ENCODE measurements at regions not wholly inside any gene's neighbourhood (a gene's known extent, or its start where the extent isn't known, plus 50 kb on each side); places are given as distances from the start of the nearest gene placed in this dataset.
"Not testable (repeated sequence)": the region's sequence is repeated elsewhere in the genome, so short reads cannot be mapped to it uniquely, and the experiment has no call there.

DNA sequence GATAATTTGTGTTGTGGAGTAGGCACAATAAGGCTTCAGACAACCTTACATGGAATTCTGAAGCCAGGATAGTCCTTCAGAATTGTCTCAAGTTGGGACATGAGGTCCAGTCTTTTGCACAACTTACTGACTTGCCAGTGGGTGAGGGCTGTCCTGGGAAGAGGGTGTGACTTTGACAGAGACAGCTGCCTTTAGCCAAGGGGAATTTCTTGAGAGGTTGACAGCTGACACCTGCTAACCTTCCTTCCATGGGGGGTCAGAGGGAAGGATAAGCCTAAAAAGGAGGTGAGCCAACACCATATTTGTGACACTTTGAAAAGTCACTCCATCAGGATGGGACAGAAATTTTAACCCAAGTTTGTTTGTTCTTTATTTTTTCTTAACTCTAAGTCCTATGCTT lies 907.8 kb upstream of the CRIM1 start:
- no peak for DNase-seq (ENCODE audit: low spot score)

- DNase-seq (ENCODE audit: low spot score), result no peak
Observed at GRCh38 chr2:35447215-35447614, 908.4 kb upstream of the CRIM1 start.

DNA sequence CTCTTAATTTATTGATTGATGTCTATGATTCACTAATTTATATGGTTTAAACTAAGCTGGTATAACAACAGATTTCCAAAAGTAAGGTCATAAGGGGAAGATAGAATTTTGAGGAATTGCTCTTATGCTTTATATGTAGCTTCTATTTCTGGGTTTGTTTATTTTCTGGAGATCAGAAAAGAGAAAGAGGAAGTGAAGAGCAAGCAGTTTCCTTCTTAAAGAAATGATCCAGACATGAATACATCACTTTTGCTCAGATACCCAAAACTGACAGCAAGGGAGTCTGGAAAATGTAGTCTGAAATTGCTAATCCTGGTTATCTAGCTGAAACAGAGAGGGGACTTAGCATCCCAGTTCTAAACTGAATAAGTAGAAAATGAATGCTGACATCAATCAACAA lies 912.5 kb upstream of the CRIM1 start:
- DNase-seq (ENCODE audit: low spot score), result no peak

DNA sequence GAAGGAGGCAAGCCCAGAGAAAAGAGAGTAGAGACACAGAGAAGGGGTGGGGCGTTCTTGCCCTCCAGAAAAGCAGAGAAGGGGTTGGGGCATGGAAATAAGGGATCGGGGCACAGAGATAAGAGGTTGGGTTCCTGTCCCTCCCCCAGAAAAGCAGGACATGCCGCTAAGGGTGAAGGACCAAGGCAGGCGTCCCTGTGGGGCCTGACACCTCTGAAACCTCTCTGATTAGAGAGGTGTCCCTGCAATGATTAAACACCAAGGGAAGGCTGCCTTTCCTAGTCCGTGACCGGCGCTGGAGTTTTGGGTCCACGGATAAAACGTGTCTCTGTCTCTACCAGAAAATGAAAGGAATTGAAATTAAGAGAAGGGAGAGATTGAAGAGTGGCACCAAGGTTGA lies 914.0 kb upstream of the CRIM1 start:
- DNase-seq (ENCODE audit: low spot score), result not testable (repeated sequence)

DNA sequence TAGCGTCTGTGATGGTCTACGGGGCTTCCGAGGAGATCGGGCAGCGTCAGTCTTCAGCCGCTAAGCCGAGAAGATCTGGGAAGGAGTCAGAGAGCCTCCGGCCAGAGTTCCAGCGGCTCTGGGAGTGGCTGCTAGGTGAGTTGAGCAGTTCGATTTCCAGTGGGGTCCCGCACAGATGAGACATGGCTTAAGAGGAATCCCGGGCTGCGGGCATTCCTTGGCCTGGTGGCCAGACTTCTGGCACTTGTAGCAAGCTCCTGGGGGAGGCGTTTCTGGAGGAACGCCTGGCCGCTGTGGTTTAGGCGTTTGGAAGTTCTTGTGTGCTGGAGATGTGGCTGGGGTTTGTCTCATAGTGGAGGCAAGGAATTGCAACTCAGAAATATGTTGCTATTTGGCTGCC lies 915.3 kb upstream of the CRIM1 start:
- not testable (repeated sequence) for DNase-seq (ENCODE audit: low spot score)

DNA sequence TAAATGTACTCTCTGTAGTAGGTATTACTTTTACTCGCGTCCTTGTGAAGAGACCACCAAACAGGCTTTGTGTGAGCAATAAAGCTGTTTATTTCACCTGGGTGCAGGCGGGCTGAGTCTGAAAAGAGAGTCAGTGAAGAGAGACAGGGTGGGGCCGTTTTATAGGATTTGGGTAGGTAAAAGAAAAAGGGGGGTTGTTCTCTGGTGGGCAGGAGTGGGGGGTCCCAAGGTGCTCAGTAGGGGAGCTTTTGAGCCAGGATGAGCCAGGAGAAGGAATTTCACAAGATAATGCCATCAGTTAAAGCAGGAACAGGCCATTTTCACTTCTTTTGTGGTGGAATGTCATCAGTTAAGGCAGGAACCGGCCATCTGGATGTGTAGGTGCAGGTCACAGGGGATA lies 918.7 kb upstream of the CRIM1 start:
- DNase-seq (ENCODE audit: low spot score), result not testable (repeated sequence)

DNA sequence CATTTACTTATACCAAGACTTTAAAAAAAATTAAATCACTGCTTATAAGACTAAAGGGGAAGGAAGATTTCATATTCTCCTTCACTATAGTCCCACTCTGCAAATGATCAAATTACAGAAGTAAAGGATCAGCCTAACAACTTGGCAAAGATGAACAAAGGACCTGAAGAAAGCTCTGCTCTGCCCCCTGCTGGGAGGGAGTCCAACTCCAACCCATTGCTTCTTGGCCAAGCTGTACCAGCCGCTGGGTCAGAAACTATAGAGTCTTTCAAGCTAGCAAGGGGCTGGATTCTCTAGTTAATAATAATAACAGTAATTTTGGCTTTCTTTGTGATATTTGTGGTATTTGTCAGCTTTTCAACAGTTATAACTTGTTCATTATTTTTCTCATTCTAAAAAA lies 927.0 kb upstream of the CRIM1 start:
- peak; percentile 45 for DNase-seq (ENCODE audit: low spot score)

- no peak for DNase-seq (ENCODE audit: low spot score)
Observed at GRCh38 chr2:35421485-35421884, 934.1 kb upstream of the CRIM1 start.

- DNase-seq (ENCODE audit: low spot score), result no peak
Observed at GRCh38 chr2:35417293-35417692, 938.3 kb upstream of the CRIM1 start.

- DNase-seq (ENCODE audit: low spot score), result no peak
Observed at GRCh38 chr2:35416391-35417140, 939.0 kb upstream of the CRIM1 start.

DNA sequence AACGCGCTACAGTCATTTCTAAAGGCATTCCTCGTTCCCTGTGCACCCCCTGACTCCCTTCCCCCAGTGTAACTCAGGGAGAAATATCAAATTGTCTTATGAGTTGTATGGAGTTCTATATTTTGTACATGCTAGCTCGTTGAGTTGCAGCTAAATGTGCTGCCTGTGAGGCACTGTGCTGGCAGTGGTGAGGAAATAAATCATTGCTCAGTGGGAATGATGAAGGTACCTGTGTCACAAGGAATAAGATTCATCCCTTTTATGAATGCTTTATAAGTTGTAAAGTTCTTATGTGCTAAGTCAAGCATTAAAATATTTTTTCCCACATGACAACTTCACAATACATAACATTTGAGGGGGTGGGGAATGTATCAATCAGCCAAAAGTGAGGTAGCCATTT lies 939.6 kb upstream of the CRIM1 start:
- DNase-seq (ENCODE audit: low spot score), result no peak

- DNase-seq (ENCODE audit: low spot score), result no peak
Observed at GRCh38 chr2:35415282-35415681, 940.3 kb upstream of the CRIM1 start.

- DNase-seq (ENCODE audit: low spot score), result peak; percentile 56
Observed at GRCh38 chr2:35410431-35411061, 945.0 kb upstream of the CRIM1 start.

- no peak for DNase-seq (ENCODE audit: low spot score)
Observed at GRCh38 chr2:35409762-35410161, 945.8 kb upstream of the CRIM1 start.

GRCh38 chr2:35408320-35408719 lies 947.3 kb upstream of the CRIM1 start:
- DNase-seq (ENCODE audit: low spot score), result no peak

GRCh38 chr2:35391736-35392442 lies 963.7 kb upstream of the CRIM1 start:
- no peak for DNase-seq (ENCODE audit: low spot score)

DNA sequence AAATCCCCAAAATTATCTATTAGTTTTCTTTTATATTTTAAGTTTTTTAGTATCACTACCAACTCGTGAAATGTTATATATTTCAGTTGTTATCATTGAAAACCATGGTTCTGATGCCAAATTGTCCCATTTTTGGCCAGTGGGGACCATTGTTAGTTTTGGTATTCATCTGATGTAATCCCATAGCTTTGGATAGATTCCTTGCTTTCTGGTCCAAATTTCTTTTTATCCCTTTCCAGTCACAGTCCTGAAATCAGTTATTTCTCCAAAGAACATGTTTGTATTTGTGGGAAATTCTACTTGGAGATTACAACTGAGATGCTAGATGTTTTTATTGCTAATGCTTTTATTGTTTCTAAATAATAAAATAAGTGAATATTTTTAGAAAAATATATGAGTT lies 976.8 kb upstream of the CRIM1 start:
- no peak for DNase-seq (ENCODE audit: low spot score)

GRCh38 chr2:35374845-35375244 lies 980.7 kb upstream of the CRIM1 start:
- DNase-seq (ENCODE audit: low spot score), result no peak

GRCh38 chr2:35365859-35366258 lies 989.7 kb upstream of the CRIM1 start:
- peak; percentile 10 for DNase-seq (ENCODE audit: low spot score)

DNA sequence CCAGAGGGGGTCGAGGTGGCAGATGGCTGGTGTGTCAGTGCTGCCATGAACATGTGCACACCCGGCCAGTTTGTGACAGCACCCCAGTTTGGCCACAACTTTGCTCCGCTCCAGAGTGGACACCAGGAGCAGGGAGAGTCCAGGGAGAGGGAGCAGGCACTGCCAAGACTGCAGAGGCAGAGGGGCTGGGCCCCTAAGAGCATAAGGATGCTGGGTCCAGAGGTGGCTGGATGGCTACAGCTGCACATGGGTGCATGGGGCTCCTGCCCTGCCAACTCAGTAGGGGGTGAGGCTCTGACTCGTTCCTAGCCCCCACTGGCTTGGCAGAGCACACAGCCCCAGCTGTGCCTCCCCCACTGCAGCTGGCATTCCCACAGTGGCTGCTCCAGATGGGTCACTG lies 999.2 kb upstream of the CRIM1 start:
- no peak for DNase-seq (ENCODE audit: low spot score)

- no peak for DNase-seq (ENCODE audit: low spot score)
Observed at GRCh38 chr2:35355056-35355455, 1000.5 kb upstream of the CRIM1 start.

GRCh38 chr2:35347561-35347960 lies 1008.0 kb upstream of the CRIM1 start:
- DNase-seq (ENCODE audit: low spot score), result no peak

GRCh38 chr2:35343135-35343534 lies 1012.4 kb upstream of the CRIM1 start:
- DNase-seq (ENCODE audit: low spot score), result peak; percentile 4

Data from A172 (cell line).